ENCODE measurements at regions not wholly inside any gene's neighbourhood (a gene's known extent, or its start where the extent isn't known, plus 50 kb on each side); places are given as distances from the start of the nearest gene placed in this dataset.
"Not testable (repeated sequence)": the region's sequence is repeated elsewhere in the genome, so short reads cannot be mapped to it uniquely, and the experiment has no call there.

GRCh38 chr5:38672059-38672788 lies 115.8 kb upstream of the LIFR start:
- no peak for DNase-seq
- intact Hi-C loops (cut with DNase I; ENCODE audit: low total_unique reads), result loop anchor here (10.0 kb wide), 1 partner anchor 133 kb away; no protein-coding TSS in a partner anchor

GRCh38 chr5:38673671-38674071 lies 117.2 kb upstream of the LIFR start:
- H3K27me3 ChIP-seq, result no peaks in the 10 kb centered on the region
- TF ChIP-seq CTCF (IDR thresholded peaks at IDR 0.05), result no peak
- no peaks in the 10 kb centered on the region for H3K9me3 ChIP-seq
- H3K27ac ChIP-seq, result no peak overlapping the region
- H3K4me1 ChIP-seq, result peaks cover 0 to 13% (median 2%) of the 10 kb centered on the region in 4 donors
- no peak overlapping the region for H3K4me3 ChIP-seq
- no peak for DNase-seq
- H3K36me3 ChIP-seq, result no peaks in the 10 kb centered on the region
- intact Hi-C loops (cut with DNase I; ENCODE audit: low total_unique reads), result loop anchor here (10.0 kb wide), 1 partner anchor 131 kb away; no protein-coding TSS in a partner anchor

More at GRCh38 chr5:38672059-38672788, 115.8 kb upstream of the LIFR start:
- TF ChIP-seq CTCF (IDR thresholded peaks at IDR 0.05), result no peak
- no peaks in the 10 kb centered on the region for H3K36me3 ChIP-seq
- H3K4me3 ChIP-seq, result no peak overlapping the region
- H3K27ac ChIP-seq, result no peak overlapping the region
- peaks cover 0 to 13% (median 2%) of the 10 kb centered on the region in 4 donors for H3K4me1 ChIP-seq
- H3K27me3 ChIP-seq, result no peaks in the 10 kb centered on the region
- H3K9me3 ChIP-seq, result no peaks in the 10 kb centered on the region

- TF ChIP-seq CTCF (IDR thresholded peaks at IDR 0.05), result no peak
- Histone ChIP-seq H3K4me1 (peaks cover 0 to 10% (median 2%) of the 10 kb centered on the region in 4 donors), H3K4me3 (no peak overlapping the region), H3K9me3 (no peaks in the 10 kb centered on the region), H3K27ac (no peak overlapping the region), H3K36me3 (no peaks in the 10 kb centered on the region), H3K27me3 (no peaks in the 10 kb centered on the region)
- DNase-seq, result no peak
- intact Hi-C loops (cut with DNase I; ENCODE audit: low total_unique reads), result loop anchor here (10.0 kb wide), 1 partner anchor 129 kb away; no protein-coding TSS in a partner anchor
Measured at GRCh38 chr5:38675443-38675842, 119.0 kb upstream of the LIFR start.

GRCh38 chr5:38677636-38678035 lies 121.2 kb upstream of the LIFR start:
- no peaks in the 10 kb centered on the region for H3K9me3 ChIP-seq
- DNase-seq, result no peak
- TF ChIP-seq CTCF (IDR thresholded peaks at IDR 0.05), result no peak
- H3K27ac ChIP-seq, result no peak overlapping the region
- intact Hi-C loops (cut with DNase I; ENCODE audit: low total_unique reads), result loop anchor here (10.0 kb wide), 1 partner anchor 127 kb away; no protein-coding TSS in a partner anchor
- no peaks in the 10 kb centered on the region for H3K36me3 ChIP-seq
- H3K27me3 ChIP-seq, result no peaks in the 10 kb centered on the region
- peaks cover 0 to 18% (median 1%) of the 10 kb centered on the region in 4 donors for H3K4me1 ChIP-seq
- H3K4me3 ChIP-seq, result no peak overlapping the region

GRCh38 chr5:38678076-38678475 lies 121.6 kb upstream of the LIFR start:
- H3K27me3 ChIP-seq, result no peaks in the 10 kb centered on the region
- peaks cover 0 to 18% (median 1%) of the 10 kb centered on the region in 4 donors for H3K4me1 ChIP-seq
- no peaks in the 10 kb centered on the region for H3K9me3 ChIP-seq
- no peak overlapping the region for H3K27ac ChIP-seq
- intact Hi-C loops (cut with DNase I; ENCODE audit: low total_unique reads), result loop anchor here (10.0 kb wide), 1 partner anchor 127 kb away; no protein-coding TSS in a partner anchor
- no peak overlapping the region for H3K4me3 ChIP-seq
- DNase-seq, result no peak
- no peaks in the 10 kb centered on the region for H3K36me3 ChIP-seq
- no peak for TF ChIP-seq CTCF (IDR thresholded peaks at IDR 0.05)

GRCh38 chr5:38678697-38679096 lies 122.3 kb upstream of the LIFR start:
- H3K27ac ChIP-seq, H3K27me3 ChIP-seq, DNase-seq, H3K4me3 ChIP-seq, H3K36me3 ChIP-seq, H3K9me3 ChIP-seq: not testable (repeated sequence)
- peaks cover 0 to 18% (median 1%) of the 10 kb centered on the region in 4 donors for H3K4me1 ChIP-seq
- intact Hi-C loops (cut with DNase I; ENCODE audit: low total_unique reads), result loop anchor here (10.0 kb wide), 1 partner anchor 126 kb away; no protein-coding TSS in a partner anchor

All from tibial artery (tissue), 4 donors.